ENCODE measurements at regions not wholly inside any gene's neighbourhood (a gene's known extent, or its start where the extent isn't known, plus 50 kb on each side); places are given as distances from the start of the nearest gene placed in this dataset.

- in situ Hi-C loops (cut with HindIII; ENCODE audit: low pct_unique_long_range_greater_than_20kb, low sequenced_read_pairs) (no loop called here), intact Hi-C loops (cut with micrococcal nuclease; ENCODE audit: unreplicated experiment) (no loop called here)
- CTCF ChIA-PET: no interaction called here
- H3K4me1 ChIP-seq (ENCODE audit: control insufficient read depth, insufficient read depth, low read length): no peaks in the 10 kb centered on the region
- no TSS peak for BruUV-seq (replicated peaks)
- no peaks in the 10 kb centered on the region for H3K9me3 ChIP-seq (ENCODE audit: control insufficient read depth, insufficient read depth, low read depth, low read length)
- no peak overlapping the region for H3K4me3 ChIP-seq (ENCODE audit: low read depth in 2 of 2, low read length in 2 of 2)
- H3K27me3 ChIP-seq (ENCODE audit: control insufficient read depth, insufficient read depth, low read length): no peaks in the 10 kb centered on the region
- no peak for DNase-seq (ENCODE audit: low read depth, low spot score)
- POLR2A ChIA-PET: no interaction called here
- no peaks in the 10 kb centered on the region for H3K36me3 ChIP-seq (ENCODE audit: control insufficient read depth, insufficient read depth, low read length)
- TF ChIP-seq POLR2AphosphoS5 (IDR thresholded peaks at IDR 0.05; ENCODE audit: low read depth, low read length) (no peak), SIN3A (IDR thresholded peaks at IDR 0.05; ENCODE audit: borderline replicate concordance, insufficient read depth, low read depth, low read length) (no peak)
- no peak for ATAC-seq
- no peak overlapping the region for H3K27ac ChIP-seq (ENCODE audit: low read length)
Observed at GRCh38 chr2:146913476-146913875, 931.4 kb upstream of the ACVR2A start.

GRCh38 chr2:146912536-146912935, 932.3 kb upstream of the ACVR2A start:
- intact Hi-C loops (cut with micrococcal nuclease; ENCODE audit: unreplicated experiment): no loop called here
- POLR2A ChIA-PET: no interaction called here
- CTCF ChIA-PET: no interaction called here

More at GRCh38 chr2:146912536-146912935, 932.3 kb upstream of the ACVR2A start:
- Histone ChIP-seq H3K27me3 (ENCODE audit: control insufficient read depth, insufficient read depth, low read length) (no peaks in the 10 kb centered on the region), H3K4me1 (ENCODE audit: control insufficient read depth, insufficient read depth, low read length) (no peaks in the 10 kb centered on the region), H3K27ac (ENCODE audit: low read length) (no peak overlapping the region), H3K4me3 (ENCODE audit: low read depth in 2 of 2, low read length in 2 of 2) (no peak overlapping the region), H3K9me3 (ENCODE audit: control insufficient read depth, insufficient read depth, low read depth, low read length) (no peaks in the 10 kb centered on the region), H3K36me3 (ENCODE audit: control insufficient read depth, insufficient read depth, low read length) (no peaks in the 10 kb centered on the region)
- no peak for DNase-seq (ENCODE audit: low read depth, low spot score)
- no peak for ATAC-seq
- TF ChIP-seq REST (IDR thresholded peaks at IDR 0.05; ENCODE audit: insufficient read depth in 1 of 2, low read depth in 2 of 2, low read length in 1 of 2) (no peak), SIN3A (IDR thresholded peaks at IDR 0.05; ENCODE audit: borderline replicate concordance, insufficient read depth, low read depth, low read length) (no peak), POLR2AphosphoS5 (IDR thresholded peaks at IDR 0.05; ENCODE audit: low read depth, low read length) (no peak), TCF7L2 (IDR thresholded peaks at IDR 0.05; ENCODE audit: low read depth, low read length) (no peak), CTCF (IDR thresholded peaks at IDR 0.05) (no peak)
- BruUV-seq (replicated peaks): no TSS peak
- in situ Hi-C loops (cut with HindIII; ENCODE audit: low pct_unique_long_range_greater_than_20kb, low sequenced_read_pairs): no loop called here
